SK-N-SH treated with all-trans-retinoic acid at 6 μM for 48 hours (cell line): ENCODE measurements at regions not wholly inside any gene's neighbourhood (a gene's known extent, or its start where the extent isn't known, plus 50 kb on each side); places are given as distances from the start of the nearest gene placed in this dataset.

Experiments used
- CSDC2 ChIP-seq: fragments of 250-450 bp; sonication (Bioruptor Pico); IDR thresholded peaks from 2 replicates; pipeline ENCODE4 v1.5.0; 2020; ENCODE audit warnings: mild to moderate bottlenecking, moderate library complexity
- ISL1 ChIP-seq: fragments of 250-450 bp; sonication (Bioruptor Pico); IDR thresholded peaks from 2 replicates; pipeline ENCODE4 v2.1.2; 2022; ENCODE audit warnings: mild to moderate bottlenecking, moderate library complexity
- OSR1 ChIP-seq: fragments of 250-450 bp; sonication (Bioruptor Pico); IDR thresholded peaks from 2 replicates; pipeline ENCODE4 v1.8.0; 2022; ENCODE audit warnings: moderate library complexity, mild to moderate bottlenecking, inconsistent platforms
- PATZ1 ChIP-seq: fragments of 250-450 bp; sonication (Bioruptor Pico); IDR thresholded peaks from 2 replicates; pipeline ENCODE4 v1.8.0; 2020; ENCODE audit warnings: mild to moderate bottlenecking, moderate library complexity, borderline replicate concordance
- POU6F1 ChIP-seq: fragments of 250-450 bp; sonication (Bioruptor Pico); IDR thresholded peaks from 2 replicates; pipeline ENCODE4 v1.8.0; 2021; ENCODE audit warnings: low read depth, mild to moderate bottlenecking, moderate library complexity, borderline replicate concordance
- PPARA ChIP-seq: fragments of 250-450 bp; sonication (Bioruptor Pico); IDR thresholded peaks from 2 replicates; pipeline ENCODE4 v1.5.0; 2020; ENCODE audit warnings: mild to moderate bottlenecking, borderline replicate concordance
- SNAI2 ChIP-seq: fragments of 250-450 bp; sonication (Bioruptor Pico); IDR thresholded peaks from 2 replicates; pipeline ENCODE4 v1.5.0; 2020; ENCODE audit warnings: mild to moderate bottlenecking, moderate library complexity
- TOX ChIP-seq: fragments of 250-450 bp; sonication (Bioruptor Pico); IDR thresholded peaks from 2 replicates; pipeline ENCODE4 v1.8.0; 2021; ENCODE audit warnings: mild to moderate bottlenecking, moderate library complexity, borderline replicate concordance
- ZFP3 ChIP-seq: fragments of 250-450 bp; sonication (Bioruptor Pico); IDR thresholded peaks from 2 replicates; pipeline ENCODE4 v1.5.0; 2020; ENCODE audit warnings: mild to moderate bottlenecking, moderate library complexity
- ZFP30 ChIP-seq: fragments of 450-650 bp; formaldehyde crosslinking; IDR thresholded peaks from 2 replicates; pipeline ENCODE4 v1.5.0; 2022; ENCODE audit warnings: mild to moderate bottlenecking, moderate library complexity
- ZNF565 ChIP-seq: fragments of 450-650 bp; formaldehyde crosslinking; conservative IDR thresholded peaks from 2 replicates; pipeline ENCODE4 v1.5.0; 2020; ENCODE audit warnings: low read depth, mild to moderate bottlenecking, moderate library complexity
- TF ChIP-seq, protein P1 (sequence below): fragments of 250-450 bp; sonication (Bioruptor Pico); IDR thresholded peaks from 2 replicates; pipeline ENCODE4 v1.5.1; 2020; ENCODE audit warnings: low read depth, mild to moderate bottlenecking, moderate library complexity

DNA sequence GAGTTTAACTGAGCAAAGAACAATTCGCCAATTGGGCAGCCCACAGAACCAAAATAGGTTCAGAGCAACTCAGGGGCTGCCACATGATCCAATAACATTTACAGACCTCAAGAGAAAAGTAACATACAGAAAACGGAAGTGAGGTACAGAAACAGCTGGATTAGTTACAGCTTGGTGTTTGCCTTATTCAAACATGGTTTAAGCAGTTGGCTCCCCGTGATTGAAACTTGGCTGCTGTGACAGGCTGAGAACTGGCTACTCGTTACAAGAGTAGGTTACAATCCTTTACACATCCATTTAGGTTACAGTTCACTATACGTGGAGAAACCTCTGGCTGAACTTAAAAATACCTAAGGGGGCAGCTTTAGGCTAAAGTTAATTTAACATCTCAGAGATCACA is 673.1 kb upstream of the PHF14 start:
- TF ChIP-seq ISL1 (CRISPR knock-in tag) (no peak), PATZ1 (no peak), ZFP30 (no peak), PPARA (CRISPR knock-in tag) (no peak), SNAI2 (CRISPR knock-in tag) (no peak), POU6F1 (CRISPR knock-in tag) (no peak), ZFP3 (no peak), OSR1 (no peak), CSDC2 (CRISPR knock-in tag) (no peak), TOX (CRISPR knock-in tag) (no peak), ZNF565 (CRISPR knock-in tag) (no peak)
- TF ChIP-seq, protein P1, sequence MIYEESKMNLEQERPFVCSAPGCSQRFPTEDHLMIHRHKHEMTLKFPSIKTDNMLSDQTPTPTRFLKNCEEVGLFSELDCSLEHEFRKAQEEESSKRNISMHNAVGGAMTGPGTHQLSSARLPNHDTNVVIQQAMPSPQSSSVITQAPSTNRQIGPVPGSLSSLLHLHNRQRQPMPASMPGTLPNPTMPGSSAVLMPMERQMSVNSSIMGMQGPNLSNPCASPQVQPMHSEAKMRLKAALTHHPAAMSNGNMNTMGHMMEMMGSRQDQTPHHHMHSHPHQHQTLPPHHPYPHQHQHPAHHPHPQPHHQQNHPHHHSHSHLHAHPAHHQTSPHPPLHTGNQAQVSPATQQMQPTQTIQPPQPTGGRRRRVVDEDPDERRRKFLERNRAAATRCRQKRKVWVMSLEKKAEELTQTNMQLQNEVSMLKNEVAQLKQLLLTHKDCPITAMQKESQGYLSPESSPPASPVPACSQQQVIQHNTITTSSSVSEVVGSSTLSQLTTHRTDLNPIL = no peak
